HG03095 (cell line): ENCODE measurements at regions not wholly inside any gene's neighbourhood (a gene's known extent, or its start where the extent isn't known, plus 50 kb on each side); places are given as distances from the start of the nearest gene placed in this dataset.

Experiments used
- ATAC-seq: cut with Tn5 transposase; IDR thresholded peaks from one replicate; pipeline ENCODE4 v1.9.1; 2021; ENCODE audit warnings: moderate library complexity; ENCODE audit not compliant: unreplicated experiment

DNA sequence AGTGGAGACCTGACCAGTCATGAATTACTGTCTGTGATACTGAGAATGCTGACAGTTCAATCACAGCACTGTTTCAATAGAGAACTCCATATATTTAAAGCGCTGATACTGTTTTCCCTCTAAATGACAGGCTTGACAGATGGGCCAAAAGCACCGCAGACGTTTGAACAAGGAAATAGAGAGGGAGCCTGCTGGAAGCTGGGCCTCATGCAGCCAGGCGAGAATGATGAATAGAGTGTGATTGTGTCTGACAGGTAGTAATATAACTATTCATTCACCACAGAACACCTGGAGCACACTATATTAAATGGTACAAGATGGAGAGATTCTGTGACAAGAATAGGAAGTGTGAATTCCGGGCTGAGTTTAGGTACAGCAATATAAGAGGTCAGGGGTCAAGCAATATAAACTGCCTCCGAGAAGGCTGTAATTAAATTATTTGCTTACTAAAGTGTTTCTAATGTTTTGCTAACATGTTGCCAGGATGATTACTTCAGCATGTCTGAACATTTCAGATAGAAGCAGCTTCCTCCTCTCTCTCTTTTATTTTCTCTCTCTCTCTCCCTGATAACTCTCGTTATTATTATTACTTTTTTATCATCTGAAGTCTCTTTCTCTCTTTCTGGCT lies 297.7 kb downstream of the CSNK1G3 start:
- no peak for ATAC-seq

DNA sequence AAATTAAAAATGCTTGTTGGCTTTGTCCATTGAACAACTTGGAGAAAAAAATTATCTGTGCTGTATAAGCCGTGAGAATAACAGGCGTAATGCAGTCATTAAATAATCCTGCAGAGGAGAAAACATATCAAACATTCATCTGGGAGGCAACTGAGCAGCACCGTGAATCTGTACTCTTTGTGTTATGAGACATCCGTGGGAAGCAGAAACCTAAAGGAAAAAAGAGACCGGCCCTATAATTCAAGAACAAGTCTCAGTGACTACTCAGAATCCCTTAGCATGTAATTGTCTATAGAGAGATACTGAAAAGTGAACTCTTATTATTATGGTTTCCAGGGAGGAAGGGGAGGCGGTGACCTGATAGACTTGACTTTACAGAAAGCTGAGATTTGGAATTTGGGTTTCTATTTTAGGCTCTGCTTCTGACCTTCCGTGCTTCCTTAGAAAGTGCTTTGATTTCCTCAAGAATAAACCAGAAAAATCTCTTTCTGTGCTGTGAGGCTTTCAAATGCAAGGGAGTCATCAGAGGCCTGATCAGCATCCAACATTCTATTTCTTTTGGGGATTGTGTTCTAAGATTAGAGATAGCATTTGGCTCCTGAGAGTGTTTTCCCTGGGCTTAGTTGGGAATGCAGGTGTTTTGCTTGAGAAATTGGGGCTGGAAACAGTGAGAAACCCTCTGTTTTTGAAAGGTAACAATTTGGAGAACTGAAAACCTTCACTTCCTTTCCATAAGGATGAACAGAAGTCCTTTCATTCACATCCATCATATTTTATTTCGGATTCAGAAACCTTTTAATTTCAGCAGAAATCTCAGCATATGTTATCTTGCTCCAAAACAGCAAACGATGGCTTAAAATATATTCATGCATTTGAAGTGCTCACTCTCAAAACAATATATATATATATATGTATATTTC lies 296.7 kb downstream of the CSNK1G3 start:
- ATAC-seq = no peak

DNA sequence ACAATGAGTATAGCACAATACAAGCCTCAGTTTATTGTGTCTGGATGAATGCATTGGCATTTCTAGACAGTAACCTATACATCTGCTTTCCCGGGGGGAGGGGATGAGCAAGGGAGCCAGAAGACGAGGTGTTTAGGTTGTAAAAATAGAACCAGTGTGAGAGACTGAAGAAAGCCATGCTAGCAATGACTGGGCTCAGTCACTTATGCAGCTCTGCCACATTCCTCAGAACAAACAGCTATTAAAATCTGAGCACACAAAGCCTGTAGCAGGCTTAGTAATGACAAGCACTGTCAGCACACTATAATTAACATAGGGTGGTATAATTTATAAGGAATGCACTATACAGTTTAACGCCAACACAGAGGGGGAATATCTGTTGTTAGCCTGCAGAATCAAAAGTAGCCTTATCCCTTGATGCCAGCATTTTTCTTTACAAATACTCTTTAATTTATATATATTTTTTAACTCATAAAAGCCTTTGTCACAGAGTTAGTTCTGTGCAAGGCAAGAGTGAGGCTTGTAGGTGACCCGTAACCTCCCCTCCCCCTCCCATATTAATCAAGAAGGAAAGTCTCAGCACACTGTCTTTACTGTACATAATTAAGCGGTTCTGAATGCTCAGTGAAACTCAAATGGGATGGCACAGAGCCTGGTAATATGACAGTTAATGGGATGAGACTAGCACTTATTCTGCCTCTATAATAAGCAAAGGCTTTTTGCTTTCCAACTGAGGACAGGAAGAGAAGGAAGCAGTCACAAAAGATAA lies 295.4 kb downstream of the CSNK1G3 start:
- no peak for ATAC-seq

DNA sequence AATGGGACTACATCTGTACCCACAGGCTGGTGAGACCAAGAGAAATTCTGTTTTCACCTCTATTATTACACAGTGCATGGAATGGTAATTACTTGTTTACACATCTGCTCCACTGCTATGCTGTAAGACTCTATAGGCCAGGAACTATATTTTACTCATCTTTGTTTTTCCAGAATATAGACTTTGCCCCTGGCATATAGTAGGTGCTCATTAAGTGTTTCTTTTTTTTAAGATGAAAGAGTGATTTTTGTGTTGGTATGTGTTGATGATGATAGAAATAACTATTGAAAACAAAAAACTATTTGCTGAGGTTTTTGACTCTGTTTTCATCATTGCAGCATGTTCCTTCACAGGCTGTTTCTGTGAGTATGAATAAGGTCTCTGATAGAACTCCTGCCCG lies 294.7 kb downstream of the CSNK1G3 start:
- ATAC-seq = no peak

GRCh38 chr5:123805300-123805699 lies 293.3 kb downstream of the CSNK1G3 start:
- no peak for ATAC-seq

- ATAC-seq = no peak
Measured at GRCh38 chr5:123803359-123803758, 291.4 kb downstream of the CSNK1G3 start.

- no peak for ATAC-seq
Measured at GRCh38 chr5:123802298-123802951, 290.4 kb downstream of the CSNK1G3 start.

GRCh38 chr5:123800640-123801039 lies 288.7 kb downstream of the CSNK1G3 start:
- ATAC-seq = no peak

DNA sequence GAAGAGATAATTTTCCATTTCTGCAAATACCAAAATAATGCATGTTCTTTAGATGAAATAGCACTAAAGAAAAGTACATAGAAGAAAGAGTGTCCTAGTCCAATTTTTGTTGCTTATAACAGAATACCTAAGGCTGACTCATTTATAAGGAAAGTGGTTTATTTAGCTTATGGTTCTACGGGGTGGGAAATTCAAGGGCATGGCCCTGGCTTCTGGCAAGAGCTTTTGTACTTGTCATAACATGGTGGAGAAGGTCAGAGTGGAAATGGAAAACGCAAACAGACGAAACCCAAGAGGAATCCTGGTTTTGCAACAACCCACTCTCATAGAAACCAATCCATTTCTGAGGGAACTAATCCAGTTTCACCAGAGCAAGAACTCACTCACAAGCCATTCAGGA lies 283.7 kb downstream of the CSNK1G3 start:
- no peak for ATAC-seq

DNA sequence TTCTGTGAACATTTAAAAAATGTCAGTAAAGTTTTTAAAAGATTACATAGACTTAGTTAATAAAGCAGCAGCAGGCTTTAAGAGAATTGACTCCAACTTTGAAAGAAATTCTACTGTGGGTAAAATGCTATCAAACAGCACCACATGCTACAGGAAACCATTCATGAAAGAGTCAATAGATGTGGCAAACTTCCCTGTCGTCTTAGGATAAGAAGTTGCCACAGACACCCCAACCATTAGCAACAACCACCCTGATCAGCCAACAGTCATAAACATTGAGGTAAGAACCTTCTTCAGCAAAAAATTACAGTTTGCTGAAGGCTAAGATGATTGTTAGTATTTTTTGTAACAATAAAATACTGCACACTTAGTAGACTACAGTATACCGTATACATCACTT lies 278.2 kb downstream of the CSNK1G3 start:
- no peak for ATAC-seq

GRCh38 chr5:123787635-123788034 lies 275.7 kb downstream of the CSNK1G3 start:
- ATAC-seq = no peak

GRCh38 chr5:123787136-123787535 lies 275.2 kb downstream of the CSNK1G3 start:
- ATAC-seq = no peak

DNA sequence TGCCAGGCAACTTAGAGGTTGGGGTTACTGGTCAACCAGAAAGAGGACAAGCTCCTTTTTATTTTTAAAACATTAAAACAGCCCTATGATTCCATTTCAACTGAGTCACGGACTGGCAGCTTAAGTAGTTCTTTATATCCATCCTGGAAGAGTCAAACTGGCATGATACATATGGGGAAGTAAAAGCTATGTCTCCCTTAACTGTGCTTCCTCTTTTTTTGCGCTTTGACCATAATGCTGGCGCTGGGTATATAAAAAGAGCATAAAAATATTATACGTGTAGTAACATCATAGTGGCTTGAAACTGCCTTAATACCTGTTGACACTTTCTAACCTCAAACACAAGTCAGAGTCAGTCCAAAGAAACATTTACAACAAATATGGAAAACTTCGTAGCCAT lies 274.4 kb downstream of the CSNK1G3 start:
- no peak for ATAC-seq

- ATAC-seq = no peak
Measured at GRCh38 chr5:123785162-123786071, 273.4 kb downstream of the CSNK1G3 start.

DNA sequence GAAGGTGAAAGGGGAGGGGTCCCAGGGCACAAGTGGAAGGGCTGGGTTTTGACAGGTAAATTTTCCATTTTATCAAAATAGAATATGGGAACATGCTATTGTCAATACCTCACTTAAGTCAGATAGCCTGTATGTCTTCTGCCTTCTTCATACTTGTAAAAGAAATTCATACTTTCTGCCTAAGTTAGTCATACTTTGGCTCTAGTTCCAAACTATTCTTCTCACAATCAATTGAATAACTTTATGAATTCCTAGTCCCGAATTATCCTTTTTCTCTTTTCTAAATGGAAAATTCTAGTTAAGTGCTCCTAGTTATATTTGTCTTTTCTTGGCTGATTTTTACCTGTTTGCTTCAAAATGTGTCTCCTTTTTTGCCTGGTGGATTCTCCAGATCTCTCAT lies 271.4 kb downstream of the CSNK1G3 start:
- ATAC-seq = no peak

DNA sequence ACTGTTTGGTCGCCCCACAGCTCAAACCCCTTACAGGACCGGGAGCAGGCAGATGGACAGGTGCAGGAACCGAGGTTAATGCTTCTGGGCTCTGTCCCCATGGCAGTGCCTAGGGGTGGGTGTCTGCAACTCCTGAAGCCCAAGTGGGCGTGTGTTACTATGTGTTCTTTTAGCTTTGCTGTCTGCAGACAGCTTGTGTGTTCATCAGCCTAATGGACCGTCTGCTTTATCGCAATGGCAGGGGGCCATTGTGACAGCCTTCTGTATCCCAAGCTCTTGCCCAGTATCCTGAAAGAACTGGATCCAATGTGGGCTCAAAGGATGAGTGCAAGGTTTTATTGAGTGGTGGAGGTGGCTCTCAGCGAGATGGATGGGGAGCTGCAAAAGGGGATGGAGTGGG lies 266.7 kb downstream of the CSNK1G3 start:
- no peak for ATAC-seq

- ATAC-seq = no peak
Measured at GRCh38 chr5:123776761-123777160, 264.8 kb downstream of the CSNK1G3 start.

GRCh38 chr5:123771715-123772114 lies 259.7 kb downstream of the CSNK1G3 start:
- no peak for ATAC-seq

DNA sequence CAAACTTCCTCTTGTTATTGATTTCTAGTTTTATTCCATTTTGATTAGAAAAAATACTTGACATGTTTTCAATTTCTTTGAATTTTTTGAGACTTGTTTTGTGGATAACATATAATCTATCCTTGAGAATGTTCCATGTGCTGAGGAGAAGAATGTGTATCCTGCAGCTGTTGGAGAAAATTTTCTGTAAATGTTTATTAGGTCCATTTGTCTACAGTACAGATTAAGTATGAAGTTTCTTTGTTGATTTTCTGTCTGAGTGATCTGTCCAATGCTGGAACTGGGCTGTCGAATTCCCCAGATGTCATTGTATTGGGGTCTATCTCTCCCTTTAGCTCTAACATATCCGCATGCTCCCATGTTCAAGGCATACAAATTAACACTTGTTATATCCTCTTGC lies 251.2 kb downstream of the CSNK1G3 start:
- no peak for ATAC-seq

GRCh38 chr5:123756816-123757215 lies 244.8 kb downstream of the CSNK1G3 start:
- no peak for ATAC-seq
